Activated CD8-positive, alpha-beta T cell treated with anti-CD3 and anti-CD28 coated beads for 36 hours (primary cell): ENCODE measurements at regions not wholly inside any gene's neighbourhood (a gene's known extent, or its start where the extent isn't known, plus 50 kb on each side); places are given as distances from the start of the nearest gene placed in this dataset.

Source experiments
- ATAC-seq: fragments of 200-7000 bp; cut with Tn5 transposase; one replicate; pipeline ENCODE4 v1.10.0; 2021; ENCODE audit warnings: mild to moderate bottlenecking, moderate library complexity
- CTCF ChIA-PET: fragments of 350-600 bp; sonication (Branson Sonifier 250); formaldehyde crosslinking; loops from one replicate; lab custom pipeline; 2021; ENCODE audit warnings: antibody characterized with exemption; lab: Charles Lee
- POLR2A ChIA-PET: fragments of 350-600 bp; sonication (Branson Sonifier 250); formaldehyde crosslinking; loops from one replicate; lab custom pipeline; 2021; ENCODE audit warnings: antibody characterized with exemption; lab: Charles Lee
- DNase-seq: peaks from one replicate; pipeline ENCODE4 v3.0.0-alpha.2; 2020
- H3K27ac Mint-ChIP-seq: one replicate; pipeline ENCODE4 v1.8.0; 2021; ENCODE audit warnings: mild to moderate bottlenecking, mixed read lengths
- H3K27me3 Mint-ChIP-seq: one replicate; pipeline ENCODE4 v1.8.0; 2021; ENCODE audit warnings: mixed read lengths
- H3K36me3 Mint-ChIP-seq: one replicate; pipeline ENCODE4 v1.8.0; 2021; ENCODE audit warnings: low read depth, mixed read lengths
- H3K4me1 Mint-ChIP-seq: one replicate; pipeline ENCODE4 v1.8.0; 2021; ENCODE audit warnings: low read depth, mixed read lengths
- H3K4me3 Mint-ChIP-seq: one replicate; pipeline ENCODE4 v1.8.0; 2021; ENCODE audit warnings: mild to moderate bottlenecking, moderate library complexity, mixed read lengths
- H3K9me3 Mint-ChIP-seq: one replicate; pipeline ENCODE4 v1.8.0; 2021; ENCODE audit warnings: mixed read lengths
- intact Hi-C: fragments of 100-400 bp; cut with micrococcal nuclease; formaldehyde crosslinking; loops from one replicate; pipeline ENCODE4 v1.10.0; 2022
- TF ChIP-seq, protein P1 (sequence below): fragments of 200-600 bp; IDR thresholded peaks from one replicate; pipeline ENCODE4 v1.8.0; 2022; ENCODE audit warnings: antibody characterized with exemption, mild to moderate bottlenecking

DNA sequence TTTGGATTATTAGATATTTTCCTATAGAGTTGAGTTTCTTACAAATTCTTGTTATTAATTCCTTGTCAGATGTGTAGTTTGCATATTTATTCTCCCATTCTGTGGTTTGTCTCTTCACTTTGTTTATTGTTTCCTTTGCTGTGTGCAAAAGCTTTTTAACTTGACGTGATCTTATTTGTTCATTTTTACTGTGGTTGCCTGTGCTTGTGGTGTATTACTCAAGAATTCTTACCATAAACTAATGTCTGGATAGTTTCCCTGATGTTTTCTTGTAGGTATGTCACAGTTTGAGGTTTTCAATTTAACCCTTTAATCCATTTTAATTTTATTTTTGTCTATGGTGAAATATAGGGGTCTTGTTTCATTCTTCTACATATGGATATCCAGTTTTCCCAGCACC, 72.1 kb upstream of the LHX8 start:
- TF ChIP-seq, protein P1, sequence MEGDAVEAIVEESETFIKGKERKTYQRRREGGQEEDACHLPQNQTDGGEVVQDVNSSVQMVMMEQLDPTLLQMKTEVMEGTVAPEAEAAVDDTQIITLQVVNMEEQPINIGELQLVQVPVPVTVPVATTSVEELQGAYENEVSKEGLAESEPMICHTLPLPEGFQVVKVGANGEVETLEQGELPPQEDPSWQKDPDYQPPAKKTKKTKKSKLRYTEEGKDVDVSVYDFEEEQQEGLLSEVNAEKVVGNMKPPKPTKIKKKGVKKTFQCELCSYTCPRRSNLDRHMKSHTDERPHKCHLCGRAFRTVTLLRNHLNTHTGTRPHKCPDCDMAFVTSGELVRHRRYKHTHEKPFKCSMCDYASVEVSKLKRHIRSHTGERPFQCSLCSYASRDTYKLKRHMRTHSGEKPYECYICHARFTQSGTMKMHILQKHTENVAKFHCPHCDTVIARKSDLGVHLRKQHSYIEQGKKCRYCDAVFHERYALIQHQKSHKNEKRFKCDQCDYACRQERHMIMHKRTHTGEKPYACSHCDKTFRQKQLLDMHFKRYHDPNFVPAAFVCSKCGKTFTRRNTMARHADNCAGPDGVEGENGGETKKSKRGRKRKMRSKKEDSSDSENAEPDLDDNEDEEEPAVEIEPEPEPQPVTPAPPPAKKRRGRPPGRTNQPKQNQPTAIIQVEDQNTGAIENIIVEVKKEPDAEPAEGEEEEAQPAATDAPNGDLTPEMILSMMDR: no peak
- POLR2A ChIA-PET: no interaction called here
- Mint-ChIP-seq H3K4me3 (no peak overlapping the region), H3K9me3 (peaks cover 5% of the 10 kb centered on the region), H3K36me3 (no peaks in the 10 kb centered on the region), H3K4me1 (no peaks in the 10 kb centered on the region), H3K27ac (no peak overlapping the region), H3K27me3 (no peaks in the 10 kb centered on the region)
- CTCF ChIA-PET: no interaction called here
- intact Hi-C loops: no loop called here
- no peak for DNase-seq
- ATAC-seq: no peak

DNA sequence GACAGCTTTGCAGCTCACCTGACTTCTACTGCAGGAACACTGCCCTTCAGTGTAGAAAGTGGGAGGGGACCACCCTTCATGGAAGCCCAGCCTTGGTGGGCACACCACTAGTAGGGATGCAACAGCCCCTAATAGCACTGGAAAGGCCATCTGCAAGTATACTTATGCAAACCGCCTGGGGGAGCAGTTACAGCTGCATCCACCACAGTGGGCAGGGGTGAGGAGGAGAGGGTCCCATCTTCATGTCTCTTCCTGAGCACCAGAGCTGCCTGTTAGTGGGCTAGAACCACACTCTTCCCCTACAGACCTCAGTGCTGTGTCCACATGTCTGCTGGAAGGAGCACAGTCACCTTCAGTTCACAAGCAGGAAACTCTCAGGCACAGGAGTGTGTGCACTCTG, 66.2 kb upstream of the LHX8 start:
- ATAC-seq (no peak), DNase-seq (no peak)
- intact Hi-C loops: no loop called here
- no peaks in the 10 kb centered on the region for H3K27me3 Mint-ChIP-seq
- ChIA-PET POLR2A (no interaction called here), CTCF (no interaction called here)
- no peaks in the 10 kb centered on the region for H3K4me1 Mint-ChIP-seq
- H3K27ac Mint-ChIP-seq: no peak overlapping the region
- H3K36me3 Mint-ChIP-seq: no peaks in the 10 kb centered on the region
- TF ChIP-seq, protein P1: no peak
- H3K9me3 Mint-ChIP-seq: no peaks in the 10 kb centered on the region
- no peak overlapping the region for H3K4me3 Mint-ChIP-seq

DNA sequence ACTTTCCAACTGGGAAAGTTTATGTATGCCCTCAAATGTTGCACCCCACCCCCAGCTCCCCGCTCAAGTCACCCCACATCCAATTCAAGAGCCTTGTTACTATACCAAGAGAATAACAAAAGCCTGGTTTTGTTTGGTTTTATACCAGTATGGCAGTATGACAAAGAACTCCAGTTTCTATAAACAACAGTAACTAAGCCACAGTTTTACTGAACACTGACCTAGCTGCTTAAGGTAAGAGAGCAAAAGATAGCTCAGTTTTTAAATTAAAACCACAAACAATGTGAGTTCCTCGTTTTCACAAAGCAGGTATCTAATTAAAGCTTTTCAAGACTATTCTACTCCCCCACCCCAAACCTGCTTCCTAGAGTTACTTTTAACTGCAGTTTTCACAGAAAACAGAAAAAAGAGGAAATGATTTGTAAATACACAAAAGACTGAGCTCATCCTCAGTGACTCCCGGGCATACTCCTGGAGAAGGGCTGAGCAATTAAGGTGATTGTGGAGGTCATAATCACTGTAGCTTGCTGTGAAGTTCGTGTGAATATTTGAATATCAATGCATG, 59.3 kb upstream of the LHX8 start:
- POLR2A ChIA-PET: no interaction called here
- no peak for ATAC-seq
- DNase-seq: no peak
- Mint-ChIP-seq H3K27me3 (no peaks in the 10 kb centered on the region), H3K4me1 (no peaks in the 10 kb centered on the region), H3K4me3 (no peak overlapping the region), H3K9me3 (no peaks in the 10 kb centered on the region), H3K36me3 (no peaks in the 10 kb centered on the region), H3K27ac (no peak overlapping the region)
- TF ChIP-seq, protein P1: no peak
- CTCF ChIA-PET: no interaction called here
- intact Hi-C loops: no loop called here

- Mint-ChIP-seq H3K4me1 (no peaks in the 10 kb centered on the region), H3K27ac (no peak overlapping the region)
- POLR2A ChIA-PET: no interaction called here
Observed at GRCh38 chr1:75079538-75080290, 54.5 kb upstream of the LHX8 start.

DNA sequence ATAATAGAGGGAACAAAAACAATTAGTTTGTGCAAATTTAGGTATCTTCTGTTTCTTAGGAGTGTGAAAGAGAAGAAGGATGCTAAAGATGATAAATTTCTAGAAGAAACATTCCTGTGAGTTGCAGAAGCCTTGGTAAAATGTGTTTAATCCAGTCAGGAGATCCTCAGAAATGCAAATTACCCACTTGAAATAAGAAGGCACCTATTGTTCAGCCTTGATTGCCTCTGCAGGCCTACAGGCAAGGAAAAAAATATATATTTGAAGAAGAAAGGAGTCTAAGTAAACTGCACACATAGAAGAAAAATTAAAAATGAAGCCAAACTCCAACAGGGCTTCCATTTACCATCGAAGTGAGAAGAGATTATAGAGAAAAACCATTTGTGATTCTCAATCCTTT, 51.0 kb upstream of the LHX8 start:
- Mint-ChIP-seq H3K27ac (no peak overlapping the region), H3K4me1 (no peaks in the 10 kb centered on the region), H3K4me3 (no peak overlapping the region), H3K9me3 (peaks cover 4% of the 10 kb centered on the region), H3K36me3 (no peaks in the 10 kb centered on the region), H3K27me3 (no peaks in the 10 kb centered on the region)
- POLR2A ChIA-PET: no interaction called here
- intact Hi-C loops: no loop called here
- CTCF ChIA-PET: no interaction called here
- DNase-seq (no peak), ATAC-seq (no peak)
- TF ChIP-seq, protein P1: no peak

More at GRCh38 chr1:75079538-75080290, 54.5 kb upstream of the LHX8 start:
- Mint-ChIP-seq H3K27me3 (no peaks in the 10 kb centered on the region), H3K9me3 (peaks cover 3% of the 10 kb centered on the region), H3K36me3 (no peaks in the 10 kb centered on the region), H3K4me3 (no peak overlapping the region)
- no peak for ATAC-seq
- CTCF ChIA-PET: no interaction called here
- intact Hi-C loops: no loop called here
- TF ChIP-seq, protein P1: no peak
- DNase-seq: no peak
